Uterus (tissue), 2 donors: ENCODE measurements at regions not wholly inside any gene's neighbourhood (a gene's known extent, or its start where the extent isn't known, plus 50 kb on each side); places are given as distances from the start of the nearest gene placed in this dataset.

Experiments
- POLR2A ChIP-seq, 2 donors: fragments of 450-650 bp; IDR thresholded peaks; one replicate each; pipeline ENCODE4 v1.6.1; 2016; ENCODE audit warnings: antibody characterized with exemption in 2 of 2, mild to moderate bottlenecking in 1 of 2, moderate library complexity in 1 of 2
- TF ChIP-seq, protein P1 (sequence below), 4 experiments: fragments of 200-600 bp in 2 of 4; fragments of 450-650 bp in 2 of 4; sonication (generic) in 2 of 4; IDR thresholded peaks; one replicate each; pipeline ENCODE4 v1.5.1; 2016 to 2019; ENCODE audit warnings: antibody characterized with exemption in 4 of 4, mild to moderate bottlenecking in 2 of 4, moderate library complexity in 1 of 4

GRCh38 chr12:124458992-124459851 lies 108.2 kb downstream of the NCOR2 start:
- TF ChIP-seq, protein P1, sequence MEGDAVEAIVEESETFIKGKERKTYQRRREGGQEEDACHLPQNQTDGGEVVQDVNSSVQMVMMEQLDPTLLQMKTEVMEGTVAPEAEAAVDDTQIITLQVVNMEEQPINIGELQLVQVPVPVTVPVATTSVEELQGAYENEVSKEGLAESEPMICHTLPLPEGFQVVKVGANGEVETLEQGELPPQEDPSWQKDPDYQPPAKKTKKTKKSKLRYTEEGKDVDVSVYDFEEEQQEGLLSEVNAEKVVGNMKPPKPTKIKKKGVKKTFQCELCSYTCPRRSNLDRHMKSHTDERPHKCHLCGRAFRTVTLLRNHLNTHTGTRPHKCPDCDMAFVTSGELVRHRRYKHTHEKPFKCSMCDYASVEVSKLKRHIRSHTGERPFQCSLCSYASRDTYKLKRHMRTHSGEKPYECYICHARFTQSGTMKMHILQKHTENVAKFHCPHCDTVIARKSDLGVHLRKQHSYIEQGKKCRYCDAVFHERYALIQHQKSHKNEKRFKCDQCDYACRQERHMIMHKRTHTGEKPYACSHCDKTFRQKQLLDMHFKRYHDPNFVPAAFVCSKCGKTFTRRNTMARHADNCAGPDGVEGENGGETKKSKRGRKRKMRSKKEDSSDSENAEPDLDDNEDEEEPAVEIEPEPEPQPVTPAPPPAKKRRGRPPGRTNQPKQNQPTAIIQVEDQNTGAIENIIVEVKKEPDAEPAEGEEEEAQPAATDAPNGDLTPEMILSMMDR (IDR thresholded peaks at IDR 0.05): no peak
- no peak for TF ChIP-seq POLR2A (IDR thresholded peaks at IDR 0.05)
